ENCODE measurements at regions not wholly inside any gene's neighbourhood (a gene's known extent, or its start where the extent isn't known, plus 50 kb on each side); places are given as distances from the start of the nearest gene placed in this dataset.

DNA sequence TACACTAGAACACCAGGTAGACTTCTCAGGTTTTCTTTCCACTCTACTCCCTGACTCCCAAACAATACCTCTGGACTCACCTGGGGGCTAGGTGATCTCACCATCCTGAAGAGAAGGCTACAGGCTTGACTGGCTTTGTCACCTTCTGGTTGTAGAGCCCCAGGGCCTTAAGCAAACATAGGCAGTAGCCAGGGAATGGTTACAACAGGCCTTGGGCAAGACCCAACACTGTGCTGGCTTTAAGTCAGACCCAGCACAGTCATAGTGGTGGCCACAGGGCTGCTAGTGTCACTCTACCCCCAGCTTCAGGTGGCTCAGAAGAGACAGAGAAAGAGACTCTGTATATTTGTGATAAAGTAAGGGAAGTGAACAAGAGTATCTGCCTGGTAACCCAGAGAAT is 118.1 kb upstream of the EMCN start:
- TF ChIP-seq CTCF (IDR thresholded peaks at IDR 0.05 in 4 of 5, conservative IDR thresholded peaks at IDR 0.05 in 1 of 5) (no peak), POLR2A (IDR thresholded peaks at IDR 0.05) (no peak)

Data from gastrocnemius medialis (tissue), 4 donors.